HepG2 (cell line): ENCODE measurements at regions not wholly inside any gene's neighbourhood (a gene's known extent, or its start where the extent isn't known, plus 50 kb on each side); places are given as distances from the start of the nearest gene placed in this dataset.

Experiments used
- ATAC-seq: fragments of 200-7000 bp; cut with Tn5 transposase; 3 replicates; pipeline ENCODE4 v1.9.1; 2020; ENCODE audit warnings: mild to moderate bottlenecking, moderate library complexity
- BruUV-seq: library from RNA; stranded (reverse); fragments of 400-500 nt; replicated peaks from 2 replicates; lab custom pipeline; 2021; lab: Mats Ljungman, UMichigan
- CTCF ChIA-PET: fragments of 300-600 bp; formaldehyde crosslinking; extraction: SDS; loops from one replicate; lab custom pipeline; 2021; ENCODE audit warnings: low total read pairs, inconsistent platforms, low intra/inter-chr PET ratio; lab: Yijun Ruan, JAX
- POLR2A ChIA-PET: fragments of 350-600 bp; sonication (Branson Sonifier 250); formaldehyde crosslinking; loops from one replicate; lab custom pipeline; 2020; ENCODE audit warnings: antibody characterized with exemption, inconsistent platforms; lab: Yijun Ruan, JAX
- DNase-seq: peaks from one replicate; pipeline ENCODE4 v3.0.0-alpha.2; 2015; ENCODE audit warnings: low spot score
- FAIRE-seq: peaks from 3 replicates; lab custom pipeline; 2011; peaks lifted over from hg19 to GRCh38; lab: Jason Lieb, UNC
- H2AFZ ChIP-seq: one replicate; pipeline ENCODE4 v1.6.1; 2011; ENCODE audit warnings: low read length, inconsistent platforms
- H3K27ac ChIP-seq: fragments of 300-600 bp; 3 replicates; pipeline ENCODE4 v1.8.0; 2011; ENCODE audit warnings: mixed run types, mild to moderate bottlenecking, mixed read lengths, low read length, inconsistent platforms; ENCODE audit not compliant: insufficient read depth; ENCODE audit errors: extremely low read length
- H3K27me3 ChIP-seq, 2 experiments: fragments of 200-600 bp in 1 of 2; 2 replicates in 1 of 2; 3 replicates in 1 of 2; pipeline versions ENCODE4 v1.6.0 to v1.8.0; 2011; ENCODE audit warnings: low read length in 2 of 2, mild to moderate bottlenecking in 2 of 2, moderate library complexity in 2 of 2, inconsistent platforms in 1 of 2; ENCODE audit not compliant: insufficient read depth in 2 of 2, control insufficient read depth in 1 of 2
- H3K36me3 ChIP-seq, 2 experiments: fragments of 200-600 bp in 1 of 2; replicated peaks in 1 of 2; 2 replicates in 1 of 2; 3 replicates in 1 of 2; pipeline versions ENCODE4 v1.5.1 to v1.8.0; 2011; ENCODE audit warnings: low read length in 2 of 2, inconsistent platforms in 1 of 2; ENCODE audit not compliant: insufficient read depth in 2 of 2, control insufficient read depth in 1 of 2
- H3K4me1 ChIP-seq: 2 replicates; pipeline ENCODE4 v1.5.1; 2012; ENCODE audit warnings: low read length, inconsistent platforms; ENCODE audit not compliant: insufficient read depth
- H3K4me2 ChIP-seq: 2 replicates; pipeline ENCODE4 v1.6.0; 2011; ENCODE audit warnings: low read depth, low read length, inconsistent platforms
- H3K4me3 ChIP-seq, 3 experiments: fragments of 200-600 bp in 1 of 3; sonication (generic), shearing (Covaris generic) in 1 of 3; replicated peaks in 1 of 3; 2 replicates each; pipeline ENCODE4 v1.5.1; 2011 to 2016; ENCODE audit warnings: low read length in 3 of 3, inconsistent platforms in 2 of 3, low read depth in 2 of 3, mild to moderate bottlenecking in 2 of 3, control low read depth in 1 of 3, mixed read lengths in 1 of 3; ENCODE audit not compliant: insufficient read depth in 1 of 3
- H3K79me2 ChIP-seq: one replicate; pipeline ENCODE4 v1.6.1; 2011; ENCODE audit warnings: low read length, inconsistent platforms; ENCODE audit not compliant: insufficient read depth
- H3K9ac ChIP-seq: 2 replicates; pipeline ENCODE4 v1.6.0; 2011; ENCODE audit warnings: mild to moderate bottlenecking, low read depth, low read length, inconsistent platforms; ENCODE audit not compliant: insufficient read depth
- H3K9me3 ChIP-seq: 2 replicates; pipeline ENCODE4 v1.5.1; 2012; ENCODE audit warnings: mild to moderate bottlenecking, low read length
- H4K20me1 ChIP-seq: 2 replicates; pipeline ENCODE4 v1.6.0; 2011; ENCODE audit warnings: inconsistent platforms, mild to moderate bottlenecking, low read length, moderate library complexity; ENCODE audit not compliant: insufficient read depth
- ARID3A ChIP-seq: IDR thresholded peaks from 2 replicates; pipeline ENCODE4 v1.6.1; 2012; ENCODE audit warnings: low read depth, low read length, improper control_type of control experiment
- ATF5 ChIP-seq: sonication (generic); formaldehyde crosslinking; IDR thresholded peaks from 2 replicates; pipeline ENCODE4 v1.4.0; 2020; ENCODE audit warnings: mild to moderate bottlenecking, low read depth, missing genetic modification reagents
- CENPT ChIP-seq: sonication (generic); formaldehyde crosslinking; IDR thresholded peaks from 2 replicates; pipeline ENCODE4 v1.8.0; 2022; ENCODE audit warnings: low read depth, mild to moderate bottlenecking, moderate library complexity, missing genetic modification reagents
- FOXK2 ChIP-seq: fragments of 450-650 bp; IDR thresholded peaks from 2 replicates; pipeline ENCODE4 v1.6.1; 2016
- HMGA1 ChIP-seq: sonication (generic); formaldehyde crosslinking; conservative IDR thresholded peaks from 2 replicates; pipeline ENCODE4 v1.4.0; 2020; ENCODE audit warnings: missing genetic modification reagents
- MLLT10 ChIP-seq: sonication (generic); formaldehyde crosslinking; IDR thresholded peaks from 2 replicates; pipeline ENCODE4 v1.4.0; 2020; ENCODE audit warnings: missing genetic modification reagents
- NR0B2 ChIP-seq: sonication (generic); formaldehyde crosslinking; IDR thresholded peaks from 2 replicates; pipeline ENCODE4 v1.4.0; 2020; ENCODE audit warnings: mild to moderate bottlenecking, missing genetic modification reagents
- SP140L ChIP-seq: sonication (generic); formaldehyde crosslinking; IDR thresholded peaks from 2 replicates; pipeline ENCODE4 v1.4.0; 2020; ENCODE audit warnings: missing genetic modification reagents, borderline replicate concordance
- SRF ChIP-seq: IDR thresholded peaks from 2 replicates; pipeline ENCODE4 v1.6.1; 2011; ENCODE audit warnings: mild to moderate bottlenecking, low read depth, low read length, moderate library complexity
- TERF1 ChIP-seq: sonication (generic); formaldehyde crosslinking; IDR thresholded peaks from 2 replicates; pipeline ENCODE4 v1.8.0; 2022; ENCODE audit warnings: mild to moderate bottlenecking, missing genetic modification reagents, moderate library complexity
- TMF1 ChIP-seq: sonication (generic); formaldehyde crosslinking; IDR thresholded peaks from 2 replicates; pipeline ENCODE4 v1.8.1; 2022; ENCODE audit warnings: low read depth, missing genetic modification reagents
- ZBTB44 ChIP-seq: sonication (generic); formaldehyde crosslinking; IDR thresholded peaks from 2 replicates; pipeline ENCODE4 v1.4.0; 2020; ENCODE audit warnings: missing genetic modification reagents
- ZBTB7A ChIP-seq: sonication (generic); formaldehyde crosslinking; IDR thresholded peaks from 2 replicates; pipeline ENCODE4 v1.8.0; 2022; ENCODE audit warnings: mild to moderate bottlenecking, missing genetic modification reagents
- ZC3H13 ChIP-seq: sonication (generic); formaldehyde crosslinking; IDR thresholded peaks from 2 replicates; pipeline ENCODE4 v1.8.1; 2023; ENCODE audit warnings: mild to moderate bottlenecking, missing genetic modification reagents, moderate library complexity
- ZNF136 ChIP-seq: sonication (generic); formaldehyde crosslinking; IDR thresholded peaks from 2 replicates; pipeline ENCODE4 v1.8.1; 2022; ENCODE audit warnings: low read depth, mild to moderate bottlenecking, moderate library complexity, missing genetic modification reagents
- ZNF230 ChIP-seq: sonication (generic); formaldehyde crosslinking; IDR thresholded peaks from 2 replicates; pipeline ENCODE4 v1.4.0; 2020; ENCODE audit warnings: mild to moderate bottlenecking, missing genetic modification reagents
- ZNF24 ChIP-seq: fragments of 450-650 bp; IDR thresholded peaks from 2 replicates; pipeline ENCODE4 v1.6.1; 2017; ENCODE audit warnings: antibody characterized with exemption, mild to moderate bottlenecking
- ZNF839 ChIP-seq: sonication (generic); formaldehyde crosslinking; IDR thresholded peaks from 2 replicates; pipeline ENCODE4 v1.4.0; 2020; ENCODE audit warnings: missing genetic modification reagents, mild to moderate bottlenecking, borderline replicate concordance
- WGBS: methylation state at CpG from one replicate; pipeline ENCODE4 v1.1.6; 2017; ENCODE audit warnings: low lambda C conversion rate; 5-methylcytosine and 5-hydroxymethylcytosine counted together
- in situ Hi-C: cut with HindIII; loops from 2 replicates; pipeline ENCODE4 v1.10.0; 2017; ENCODE audit warnings: low pct_unique_long_range_greater_than_20kb; ENCODE audit not compliant: extremely low pct_ligation_motif_present
- intact Hi-C: fragments of 100-400 bp; cut with micrococcal nuclease; formaldehyde crosslinking; loops from one replicate; pipeline ENCODE4 v1.10.0; 2022; ENCODE audit not compliant: unreplicated experiment

GRCh38 chr2:12035029-12035720 is 288.7 kb downstream of the LPIN1 start (continued):
- TF ChIP-seq ATF5 (CRISPR knock-in tag) (no peak), ZC3H13 (no peak), SRF (no peak), FOXK2 (no peak), HMGA1 (no peak), NR0B2 (CRISPR knock-in tag) (no peak), TMF1 (no peak), CENPT (CRISPR knock-in tag) (no peak)
- TF ChIP-seq, all 625 proteins: peak for 0

GRCh38 chr2:12035956-12036639 is 289.7 kb downstream of the LPIN1 start:
- no peaks in the 10 kb centered on the region for H3K36me3 ChIP-seq
- 37% methylated on average over 1 of the region's 1 CpG for WGBS
- TF ChIP-seq ARID3A: no peak
- TF ChIP-seq ZNF230 (CRISPR knock-in tag): no peak
- TF ChIP-seq ZNF136: no peak
- no peak for TF ChIP-seq ZNF839 (CRISPR knock-in tag)
- no peak for TF ChIP-seq ZBTB7A (CRISPR knock-in tag)
- no peak for TF ChIP-seq MLLT10
- TF ChIP-seq SP140L (CRISPR knock-in tag): no peak
- TF ChIP-seq TERF1: no peak
- TF ChIP-seq ZNF24: no peak
- no peak for TF ChIP-seq ZBTB44 (CRISPR knock-in tag)

More at GRCh38 chr2:12035956-12036639, 289.7 kb downstream of the LPIN1 start:
- ChIA-PET POLR2A (no interaction called here), CTCF (no interaction called here)
- no peak overlapping the region for H3K4me3 ChIP-seq
- H3K9me3 ChIP-seq: no peaks in the 10 kb centered on the region
- H3K9ac ChIP-seq: no peak overlapping the region
- peaks cover 2 to 9% of the 10 kb centered on the region in 2 experiments; a peak in 2 of 5 replicates for H3K27me3 ChIP-seq
- BruUV-seq: no TSS peak
- no peak overlapping the region for H3K4me2 ChIP-seq
- FAIRE-seq (no peak), ATAC-seq (no peak), DNase-seq (no peak)
- intact Hi-C loops (no loop called here), in situ Hi-C loops (no loop called here)
- H4K20me1 ChIP-seq: no peaks in the 10 kb centered on the region
- no peaks in the 10 kb centered on the region for H3K4me1 ChIP-seq
- no peak overlapping the region for H2AFZ ChIP-seq
- H3K27ac ChIP-seq: no peak overlapping the region
- no peaks in the 10 kb centered on the region for H3K79me2 ChIP-seq
